PC-3 (cell line): ENCODE measurements at regions not wholly inside any gene's neighbourhood (a gene's known extent, or its start where the extent isn't known, plus 50 kb on each side); places are given as distances from the start of the nearest gene placed in this dataset.

ENCODE experiments used
- ATAC-seq: fragments of 200-7000 bp; cut with Tn5 transposase; 2 replicates; pipeline ENCODE4 v1.9.1; 2020; ENCODE audit warnings: mild to moderate bottlenecking, moderate library complexity
- BruUV-seq: library from RNA; stranded (reverse); fragments of 400-500 nt; replicated peaks from 2 replicates; lab custom pipeline; 2021; lab: Mats Ljungman, UMichigan
- CTCF ChIA-PET: fragments of 300-600 bp; sonication (Branson Sonifier 250); formaldehyde crosslinking; loops from one replicate; lab custom pipeline; 2022; ENCODE audit warnings: antibody characterized with exemption; lab: Charles Lee
- POLR2A ChIA-PET: fragments of 300-600 bp; sonication (Branson Sonifier 250); formaldehyde crosslinking; loops from one replicate; lab custom pipeline; 2022; ENCODE audit warnings: antibody characterized with exemption; ENCODE audit not compliant: unreplicated experiment; lab: Charles Lee
- DNase-seq: peaks from one replicate; pipeline ENCODE4 v3.0.0-alpha.2; 2015
- H2AFZ ChIP-seq: fragments of 300-600 bp; sonication (generic); 2 replicates; pipeline ENCODE4 v1.6.0; 2016; ENCODE audit warnings: antibody characterized with exemption, low read length
- H3F3A ChIP-seq: fragments of 300-600 bp; sonication (generic); one replicate; pipeline ENCODE4 v1.6.0; 2017; ENCODE audit warnings: antibody characterized with exemption, low read length, control low read depth, mild to moderate bottlenecking; ENCODE audit not compliant: unreplicated experiment
- H3K27ac ChIP-seq: fragments of 300-600 bp; sonication (generic); 2 replicates; pipeline ENCODE4 v1.5.1; 2016; ENCODE audit warnings: mild to moderate bottlenecking, low read length
- H3K27me3 ChIP-seq: fragments of 300-600 bp; sonication (generic); 2 replicates; pipeline ENCODE4 v1.6.1; 2016; ENCODE audit warnings: low read length, mixed read lengths
- H3K36me3 ChIP-seq: fragments of 300-600 bp; sonication (generic); 2 replicates; pipeline ENCODE4 v1.6.1; 2016; ENCODE audit warnings: low read depth, mixed run types, low read length, mixed read lengths
- H3K4me1 ChIP-seq: fragments of 300-600 bp; sonication (generic); 2 replicates; pipeline ENCODE4 v1.5.1; 2016; ENCODE audit warnings: low read length; ENCODE audit not compliant: insufficient read depth
- H3K4me2 ChIP-seq: fragments of 300-600 bp; sonication (generic); 2 replicates; pipeline ENCODE4 v1.6.0; 2016; ENCODE audit warnings: low read length
- H3K4me3 ChIP-seq: fragments of 300-600 bp; sonication (generic); 2 replicates; pipeline ENCODE4 v1.5.1; 2016; ENCODE audit warnings: mild to moderate bottlenecking, low read length, mixed read lengths
- H3K79me2 ChIP-seq: fragments of 300-600 bp; sonication (generic); 2 replicates; pipeline ENCODE4 v1.6.1; 2017; ENCODE audit warnings: low read length, mixed read lengths
- H3K9ac ChIP-seq: fragments of 300-600 bp; sonication (generic); 2 replicates; pipeline ENCODE4 v1.6.0; 2016; ENCODE audit warnings: mild to moderate bottlenecking, low read length
- H3K9me2 ChIP-seq: fragments of 300-600 bp; sonication (generic); replicated peaks from 2 replicates; pipeline ENCODE4 v1.6.1; 2016; ENCODE audit warnings: mixed run types, low read length, mixed read lengths
- H3K9me3 ChIP-seq: fragments of 300-600 bp; sonication (generic); 2 replicates; pipeline ENCODE4 v1.6.1; 2016; ENCODE audit warnings: low read length, mixed read lengths
- H4K20me1 ChIP-seq: fragments of 300-600 bp; sonication (generic); 2 replicates; pipeline ENCODE4 v1.6.1; 2016; ENCODE audit warnings: low read length, mixed read lengths
- EZH2 ChIP-seq: fragments of 300-600 bp; sonication (generic); IDR thresholded peaks from one replicate; pipeline ENCODE4 v1.6.1; 2017; ENCODE audit warnings: antibody characterized with exemption, mild to moderate bottlenecking, low read length; ENCODE audit not compliant: unreplicated experiment
- EZH2phosphoT487 ChIP-seq: fragments of 300-600 bp; sonication (generic); IDR thresholded peaks from 2 replicates; pipeline ENCODE4 v1.6.1; 2018; ENCODE audit warnings: mild to moderate bottlenecking, antibody characterized with exemption, low read length, borderline replicate concordance
- intact Hi-C: fragments of 100-400 bp; cut with micrococcal nuclease; formaldehyde crosslinking; loops from 2 replicates; pipeline ENCODE4 v1.9.0; 2023
- TF ChIP-seq, protein P1 (sequence below): fragments of 300-600 bp; sonication (generic); conservative IDR thresholded peaks from 2 replicates; pipeline ENCODE4 v1.5.1; 2017; ENCODE audit warnings: antibody characterized with exemption, low read depth, mild to moderate bottlenecking, low read length

GRCh38 chr3:102332934-102333333 lies 101.9 kb upstream of the ZPLD1 start:
- Histone ChIP-seq H3K36me3 (no peaks in the 10 kb centered on the region), H3K4me2 (0 out of 2 replicates have a peak overlapping the region, but pooled peaks have one; percentile 5), H3K9me3 (no peaks in the 10 kb centered on the region), H2AFZ (no peak overlapping the region), H3K4me3 (no peak overlapping the region), H3K9me2 (no peaks in the 10 kb centered on the region), H3K9ac (no peak overlapping the region), H3K27me3 (no peaks in the 10 kb centered on the region), H3K27ac (no peak overlapping the region; the same call in 1 of the 2 replicates), H4K20me1 (no peaks in the 10 kb centered on the region), H3F3A (peaks cover 5% of the 10 kb centered on the region), H3K79me2 (no peaks in the 10 kb centered on the region), H3K4me1 (peaks cover 27% of the 10 kb centered on the region)
- no peak for TF ChIP-seq EZH2phosphoT487
- no TSS peak for BruUV-seq
- ChIA-PET POLR2A (interaction anchor here (0.6 kb wide), 1 partner anchor 93 kb away, joined by 5 read pairs; no protein-coding TSS in a partner anchor), CTCF (interaction anchor here (0.6 kb wide), 1 partner anchor 204 kb away, joined by 4 read pairs; no protein-coding TSS in a partner anchor)
- DNase-seq, result peak; percentile 59
- ATAC-seq, result no peak
- intact Hi-C loops, result loop anchor here (10.0 kb wide), 1 partner anchor 72 kb away; no protein-coding TSS in a partner anchor

DNA sequence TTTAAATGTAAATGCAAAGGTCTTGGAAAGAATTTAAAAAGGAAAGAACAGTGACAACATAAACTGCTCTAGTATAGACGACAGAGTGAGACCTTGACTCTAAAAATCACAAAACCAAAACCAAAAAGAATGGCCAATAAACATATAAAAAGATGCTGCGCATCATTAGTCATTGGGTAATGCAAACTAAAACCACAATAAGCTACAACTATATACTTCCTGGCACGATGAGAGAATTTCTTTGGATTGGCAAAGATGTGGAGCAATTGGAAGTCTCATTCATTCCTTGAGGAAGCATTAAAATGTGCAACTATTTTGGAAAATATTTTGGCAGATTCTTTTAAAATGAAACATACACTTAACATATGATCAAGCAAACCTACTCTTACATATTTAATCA lies 98.7 kb upstream of the ZPLD1 start:
- POLR2A ChIA-PET, result no interaction called here
- no peaks in the 10 kb centered on the region for H3K36me3 ChIP-seq
- H3K4me3 ChIP-seq, result no peak overlapping the region
- no peak for TF ChIP-seq EZH2phosphoT487
- no peak for TF ChIP-seq EZH2
- TF ChIP-seq, protein P1, sequence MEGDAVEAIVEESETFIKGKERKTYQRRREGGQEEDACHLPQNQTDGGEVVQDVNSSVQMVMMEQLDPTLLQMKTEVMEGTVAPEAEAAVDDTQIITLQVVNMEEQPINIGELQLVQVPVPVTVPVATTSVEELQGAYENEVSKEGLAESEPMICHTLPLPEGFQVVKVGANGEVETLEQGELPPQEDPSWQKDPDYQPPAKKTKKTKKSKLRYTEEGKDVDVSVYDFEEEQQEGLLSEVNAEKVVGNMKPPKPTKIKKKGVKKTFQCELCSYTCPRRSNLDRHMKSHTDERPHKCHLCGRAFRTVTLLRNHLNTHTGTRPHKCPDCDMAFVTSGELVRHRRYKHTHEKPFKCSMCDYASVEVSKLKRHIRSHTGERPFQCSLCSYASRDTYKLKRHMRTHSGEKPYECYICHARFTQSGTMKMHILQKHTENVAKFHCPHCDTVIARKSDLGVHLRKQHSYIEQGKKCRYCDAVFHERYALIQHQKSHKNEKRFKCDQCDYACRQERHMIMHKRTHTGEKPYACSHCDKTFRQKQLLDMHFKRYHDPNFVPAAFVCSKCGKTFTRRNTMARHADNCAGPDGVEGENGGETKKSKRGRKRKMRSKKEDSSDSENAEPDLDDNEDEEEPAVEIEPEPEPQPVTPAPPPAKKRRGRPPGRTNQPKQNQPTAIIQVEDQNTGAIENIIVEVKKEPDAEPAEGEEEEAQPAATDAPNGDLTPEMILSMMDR, result no peak
- H3K79me2 ChIP-seq, result no peaks in the 10 kb centered on the region
- peak overlapping the region; percentile 57 for H3K27ac ChIP-seq
- no peaks in the 10 kb centered on the region for H3K9me2 ChIP-seq
- no peaks in the 10 kb centered on the region for H3K27me3 ChIP-seq
- intact Hi-C loops, result loop anchor here (1.0 to 10.0 kb wide), 2 partner anchors 69 to 98 kb away; no protein-coding TSS in a partner anchor
- CTCF ChIA-PET, result interaction anchor here (0.6 kb wide), 2 partner anchors 94 to 264 kb away, joined by 4 to 12 read pairs; no protein-coding TSS in a partner anchor
- no peaks in the 10 kb centered on the region for H3K9me3 ChIP-seq
- no TSS peak for BruUV-seq
- no peaks in the 10 kb centered on the region for H4K20me1 ChIP-seq
- peaks cover 5% of the 10 kb centered on the region for H3F3A ChIP-seq
- DNase-seq, result peak; percentile 94
- peak overlapping the region; percentile 37 for H3K4me2 ChIP-seq
- H3K9ac ChIP-seq, result no peak overlapping the region
- peaks cover 27% of the 10 kb centered on the region for H3K4me1 ChIP-seq
- ATAC-seq, result peak; percentile 89
- no peak overlapping the region for H2AFZ ChIP-seq

- Histone ChIP-seq H3K79me2 (no peaks in the 10 kb centered on the region), H3K9me2 (no peaks in the 10 kb centered on the region), H3K9ac (no peak overlapping the region), H3K4me3 (no peak overlapping the region), H4K20me1 (no peaks in the 10 kb centered on the region), H2AFZ (no peak overlapping the region), H3K27ac (no peak overlapping the region), H3K27me3 (no peaks in the 10 kb centered on the region), H3K36me3 (no peaks in the 10 kb centered on the region), H3K4me1 (peaks cover 10% of the 10 kb centered on the region), H3K4me2 (no peak overlapping the region), H3K9me3 (no peaks in the 10 kb centered on the region), H3F3A (peaks cover 5% of the 10 kb centered on the region)
- no TSS peak for BruUV-seq
- TF ChIP-seq, protein P1, result no peak
- TF ChIP-seq EZH2, result no peak
- TF ChIP-seq EZH2phosphoT487, result no peak
- DNase-seq (no peak), ATAC-seq (no peak)
- ChIA-PET CTCF (no interaction called here), POLR2A (no interaction called here)
- intact Hi-C loops, result loop anchor here (10.0 kb wide), 1 partner anchor 65 kb away; no protein-coding TSS in a partner anchor
These were observed 95.1 kb upstream of the ZPLD1 start for GRCh38 chr3:102339671-102340070.
